PC-9 (cell line): ENCODE measurements at regions not wholly inside any gene's neighbourhood (a gene's known extent, or its start where the extent isn't known, plus 50 kb on each side); places are given as distances from the start of the nearest gene placed in this dataset.

ENCODE experiments used
- BruUV-seq: library from RNA; stranded (reverse); fragments of 400-500 nt; replicated peaks from 2 replicates; lab custom pipeline; 2021; lab: Mats Ljungman, UMichigan
- CTCF ChIA-PET: fragments of 300-600 bp; sonication (Branson Sonifier 250); formaldehyde crosslinking; loops from one replicate; lab custom pipeline; 2022; ENCODE audit warnings: antibody characterized with exemption; lab: Charles Lee
- POLR2A ChIA-PET: fragments of 300-600 bp; sonication (Branson Sonifier 250); formaldehyde crosslinking; loops from one replicate; lab custom pipeline; 2022; ENCODE audit warnings: antibody characterized with exemption; ENCODE audit not compliant: unreplicated experiment; lab: Charles Lee
- DNase-seq, 2 experiments: peaks; one replicate each; pipeline versions ENCODE4 v3.0.0 to v3.0.0-alpha.2; 2015 to 2022; ENCODE audit warnings: mixed read lengths in 1 of 2
- H2AFZ ChIP-seq: fragments of 200-600 bp; sonication (generic); 2 replicates; pipeline ENCODE4 v1.8.1; 2017; ENCODE audit warnings: antibody characterized with exemption
- H3F3A ChIP-seq: fragments of 200-600 bp; sonication (generic); 2 replicates; pipeline ENCODE4 v1.8.1; 2017; ENCODE audit warnings: antibody characterized with exemption, mild to moderate bottlenecking, low read depth; ENCODE audit not compliant: insufficient read depth
- H3K27ac ChIP-seq: fragments of 200-600 bp; sonication (generic); 2 replicates; pipeline ENCODE4 v1.6.1; 2016; ENCODE audit warnings: mixed run types
- H3K27me3 ChIP-seq: fragments of 200-600 bp; sonication (generic); 2 replicates; pipeline ENCODE4 v1.6.1; 2016; ENCODE audit warnings: low read depth, mixed run types; ENCODE audit not compliant: insufficient read depth
- H3K36me3 ChIP-seq: fragments of 200-600 bp; sonication (generic); 2 replicates; pipeline ENCODE4 v1.6.1; 2016; ENCODE audit warnings: low read depth, mixed run types
- H3K4me1 ChIP-seq: fragments of 200-600 bp; sonication (generic); replicated peaks from 2 replicates; pipeline ENCODE4 v1.6.1; 2016; ENCODE audit warnings: mixed run types; ENCODE audit not compliant: insufficient read depth
- H3K4me2 ChIP-seq: fragments of 200-600 bp; sonication (generic); 2 replicates; pipeline ENCODE4 v1.6.1; 2017; ENCODE audit warnings: mixed run types
- H3K4me3 ChIP-seq: fragments of 200-600 bp; sonication (generic); 2 replicates; pipeline ENCODE4 v1.6.1; 2016; ENCODE audit warnings: mixed run types
- H3K79me2 ChIP-seq: fragments of 200-600 bp; sonication (generic); 2 replicates; pipeline ENCODE4 v1.6.1; 2017; ENCODE audit warnings: low read depth, mixed run types
- H3K9me2 ChIP-seq: fragments of 200-600 bp; sonication (generic); 2 replicates; pipeline ENCODE4 v1.8.1; 2017; ENCODE audit warnings: mild to moderate bottlenecking; ENCODE audit not compliant: insufficient read depth
- H3K9me3 ChIP-seq: fragments of 200-600 bp; sonication (generic); 2 replicates; pipeline ENCODE4 v1.8.1; 2016; ENCODE audit warnings: low read depth; ENCODE audit not compliant: insufficient read depth
- H4K20me1 ChIP-seq: fragments of 200-600 bp; sonication (generic); 2 replicates; pipeline ENCODE4 v1.8.1; 2017; ENCODE audit not compliant: insufficient read depth
- EZH2 ChIP-seq: fragments of 200-600 bp; sonication (generic); IDR thresholded peaks from 2 replicates; pipeline ENCODE4 v1.8.0; 2017; ENCODE audit warnings: antibody characterized with exemption, low read depth
- intact Hi-C: fragments of 100-400 bp; cut with micrococcal nuclease; formaldehyde crosslinking; loops from one replicate; pipeline ENCODE4 v1.10.0; 2022; ENCODE audit not compliant: unreplicated experiment
- TF ChIP-seq, protein P1 (sequence below): fragments of 200-600 bp; sonication (generic); conservative IDR thresholded peaks from 2 replicates; pipeline ENCODE4 v1.6.1; 2017; ENCODE audit warnings: mixed run types, antibody characterized with exemption, mild to moderate bottlenecking, moderate library complexity

DNA sequence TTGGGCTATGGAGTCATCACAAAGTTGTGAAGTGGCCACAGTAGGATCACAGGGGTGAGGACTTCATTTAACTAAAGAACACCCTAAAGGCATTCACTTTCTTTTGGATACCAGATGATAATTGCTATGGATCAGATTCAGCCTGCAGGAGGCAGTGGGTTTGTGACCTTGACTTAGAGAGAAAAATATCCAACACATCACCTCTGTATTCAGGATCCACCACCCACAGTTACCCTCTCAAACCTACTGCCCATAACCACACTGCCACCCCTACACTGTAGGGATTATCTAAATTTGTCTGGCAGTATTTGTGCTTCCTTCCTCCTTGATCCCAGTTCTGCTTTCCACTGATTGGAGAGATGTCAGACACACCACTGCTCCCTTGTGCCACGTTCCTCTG is 269.4 kb downstream of the MYCN start:
- Histone ChIP-seq H3K4me2 (no peak overlapping the region), H3K79me2 (no peaks in the 10 kb centered on the region), H3K9me3 (no peaks in the 10 kb centered on the region), H3K4me3 (no peak overlapping the region), H3K4me1 (no peaks in the 10 kb centered on the region), H3F3A (no peaks in the 10 kb centered on the region), H4K20me1 (no peaks in the 10 kb centered on the region), H3K36me3 (no peaks in the 10 kb centered on the region), H3K9me2 (no peaks in the 10 kb centered on the region), H3K27ac (no peak overlapping the region), H2AFZ (no peak overlapping the region), H3K27me3 (peaks cover 26% of the 10 kb centered on the region)
- BruUV-seq: no TSS peak
- intact Hi-C loops: no loop called here
- ChIA-PET CTCF (no interaction called here), POLR2A (no interaction called here)
- TF ChIP-seq EZH2: no peak
- TF ChIP-seq, protein P1, sequence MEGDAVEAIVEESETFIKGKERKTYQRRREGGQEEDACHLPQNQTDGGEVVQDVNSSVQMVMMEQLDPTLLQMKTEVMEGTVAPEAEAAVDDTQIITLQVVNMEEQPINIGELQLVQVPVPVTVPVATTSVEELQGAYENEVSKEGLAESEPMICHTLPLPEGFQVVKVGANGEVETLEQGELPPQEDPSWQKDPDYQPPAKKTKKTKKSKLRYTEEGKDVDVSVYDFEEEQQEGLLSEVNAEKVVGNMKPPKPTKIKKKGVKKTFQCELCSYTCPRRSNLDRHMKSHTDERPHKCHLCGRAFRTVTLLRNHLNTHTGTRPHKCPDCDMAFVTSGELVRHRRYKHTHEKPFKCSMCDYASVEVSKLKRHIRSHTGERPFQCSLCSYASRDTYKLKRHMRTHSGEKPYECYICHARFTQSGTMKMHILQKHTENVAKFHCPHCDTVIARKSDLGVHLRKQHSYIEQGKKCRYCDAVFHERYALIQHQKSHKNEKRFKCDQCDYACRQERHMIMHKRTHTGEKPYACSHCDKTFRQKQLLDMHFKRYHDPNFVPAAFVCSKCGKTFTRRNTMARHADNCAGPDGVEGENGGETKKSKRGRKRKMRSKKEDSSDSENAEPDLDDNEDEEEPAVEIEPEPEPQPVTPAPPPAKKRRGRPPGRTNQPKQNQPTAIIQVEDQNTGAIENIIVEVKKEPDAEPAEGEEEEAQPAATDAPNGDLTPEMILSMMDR: no peak
- no peak for DNase-seq

DNA sequence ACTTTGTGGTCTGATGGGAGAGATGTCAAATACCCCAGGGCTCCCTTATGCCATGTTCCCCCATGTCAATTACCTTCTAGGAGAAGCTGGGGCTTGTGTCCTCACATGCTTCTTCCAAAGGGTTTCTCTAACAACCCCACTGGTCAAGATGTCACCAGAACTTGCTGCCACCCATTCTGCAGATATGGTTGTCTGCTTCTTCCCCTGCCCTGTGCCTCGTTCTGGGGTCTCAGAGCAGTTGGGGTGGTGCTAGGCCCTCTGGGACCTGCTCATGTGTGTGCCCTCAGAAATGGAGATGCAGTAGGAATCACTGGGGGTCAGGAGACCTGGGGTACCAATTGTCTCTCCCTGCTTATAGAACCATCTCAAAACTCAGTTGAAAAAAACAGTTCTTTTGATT is 268.6 kb downstream of the MYCN start:
- Histone ChIP-seq H3K36me3 (no peaks in the 10 kb centered on the region), H3K4me2 (no peak overlapping the region), H3K4me1 (no peaks in the 10 kb centered on the region), H3K4me3 (no peak overlapping the region), H3F3A (no peaks in the 10 kb centered on the region), H4K20me1 (no peaks in the 10 kb centered on the region), H3K9me3 (no peaks in the 10 kb centered on the region), H3K79me2 (no peaks in the 10 kb centered on the region), H2AFZ (no peak overlapping the region), H3K27ac (no peak overlapping the region), H3K9me2 (no peaks in the 10 kb centered on the region), H3K27me3 (peaks cover 25% of the 10 kb centered on the region)
- no peak for DNase-seq
- TF ChIP-seq EZH2: no peak
- TF ChIP-seq, protein P1: no peak
- ChIA-PET POLR2A (no interaction called here), CTCF (no interaction called here)
- intact Hi-C loops: no loop called here
- BruUV-seq: no TSS peak

DNA sequence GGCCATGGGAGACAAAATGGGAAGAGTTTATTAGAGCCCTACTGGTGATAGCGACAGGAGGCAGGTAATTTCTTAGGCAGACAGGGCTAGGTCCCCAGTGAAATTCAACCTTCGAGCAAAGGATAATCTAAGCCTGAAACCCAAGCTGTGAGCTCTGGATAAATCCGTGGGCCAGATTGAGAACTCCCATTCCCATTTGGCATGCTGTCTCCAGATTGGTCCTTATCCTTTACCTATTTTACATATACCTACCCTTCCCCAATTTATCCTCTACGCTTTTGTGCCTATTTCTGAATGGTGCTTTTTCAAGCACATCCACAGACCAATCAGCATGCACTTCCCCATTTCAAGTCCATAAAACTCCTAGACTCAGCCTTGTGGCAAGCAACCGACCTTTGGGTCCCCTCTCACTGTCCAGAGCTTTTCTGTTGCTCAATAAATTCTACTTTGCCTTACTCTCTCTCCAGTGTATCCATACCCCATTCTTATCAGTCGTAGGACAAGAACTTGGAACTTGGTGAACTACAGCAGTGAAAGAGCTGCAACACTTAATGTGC is 268.0 kb downstream of the MYCN start:
- Histone ChIP-seq H3K4me3 (no peak overlapping the region), H3K36me3 (no peaks in the 10 kb centered on the region), H3K9me2 (no peaks in the 10 kb centered on the region), H3F3A (no peaks in the 10 kb centered on the region), H3K9me3 (no peaks in the 10 kb centered on the region), H3K79me2 (no peaks in the 10 kb centered on the region), H4K20me1 (no peaks in the 10 kb centered on the region), H2AFZ (no peak overlapping the region), H3K27me3 (peaks cover 20% of the 10 kb centered on the region), H3K4me1 (no peaks in the 10 kb centered on the region), H3K27ac (no peak overlapping the region), H3K4me2 (no peak overlapping the region)
- ChIA-PET POLR2A (no interaction called here), CTCF (no interaction called here)
- TF ChIP-seq, protein P1: no peak
- TF ChIP-seq EZH2: no peak
- no peak for DNase-seq
- BruUV-seq: no TSS peak
- intact Hi-C loops: no loop called here
